GM12892 (cell line): ENCODE measurements at regions not wholly inside any gene's neighbourhood (a gene's known extent, or its start where the extent isn't known, plus 50 kb on each side); places are given as distances from the start of the nearest gene placed in this dataset.

Source experiments
- POLR2A ChIP-seq: IDR thresholded peaks from 2 replicates; pipeline ENCODE4 v1.6.1; 2011; ENCODE audit warnings: low read depth, low read length, control low read depth
- POLR2AphosphoS5 ChIP-seq: IDR thresholded peaks from 2 replicates; pipeline ENCODE4 v1.6.1; 2011; ENCODE audit warnings: low read depth, low read length, control low read depth
- TAF1 ChIP-seq: IDR thresholded peaks from 2 replicates; pipeline ENCODE4 v1.6.1; 2011; ENCODE audit warnings: low read depth, mild to moderate bottlenecking, control low read depth, low read length, borderline replicate concordance

DNA sequence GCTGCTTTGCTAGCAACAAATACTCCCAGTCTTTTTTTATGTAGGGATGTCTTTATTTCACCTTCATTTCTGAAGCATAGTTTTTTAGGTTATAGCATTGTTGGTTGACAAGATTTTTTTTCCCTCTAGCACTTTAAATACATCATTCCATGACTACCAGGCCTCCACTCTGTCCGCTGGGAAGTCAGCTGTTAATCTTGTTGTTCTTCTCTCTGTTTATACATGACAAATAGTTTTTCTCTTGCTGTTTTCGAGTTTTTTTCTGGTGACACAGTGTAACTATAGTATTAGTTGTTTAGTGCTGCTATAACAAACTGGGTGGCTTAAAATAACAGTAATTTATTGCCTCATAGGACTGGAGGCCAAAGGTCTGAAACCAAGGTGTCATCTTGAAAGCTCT lies 205.5 kb upstream of the CNTNAP4 start:
- TF ChIP-seq POLR2A, result no peak
- TF ChIP-seq POLR2AphosphoS5, result no peak
- TF ChIP-seq TAF1, result no peak
